GM18951 (cell line): ENCODE measurements at regions not wholly inside any gene's neighbourhood (a gene's known extent, or its start where the extent isn't known, plus 50 kb on each side); places are given as distances from the start of the nearest gene placed in this dataset.
"Not testable (repeated sequence)": the region's sequence is repeated elsewhere in the genome, so short reads cannot be mapped to it uniquely, and the experiment has no call there.

Experiments
- POLR2A ChIP-seq: IDR thresholded peaks from 4 replicates; pipeline ENCODE4 v1.6.1; 2011; ENCODE audit warnings: mild to moderate bottlenecking; ENCODE audit not compliant: insufficient read length, insufficient read depth; ENCODE audit errors: extremely low read depth
- in situ Hi-C: fragments of 300-500 bp; cut with MboI; formaldehyde crosslinking; loops from one replicate; pipeline ENCODE4 v1.12.0; 2022; ENCODE audit warnings: low sequenced_read_pairs, mixed read lengths, inconsistent platforms; ENCODE audit not compliant: unreplicated experiment

DNA sequence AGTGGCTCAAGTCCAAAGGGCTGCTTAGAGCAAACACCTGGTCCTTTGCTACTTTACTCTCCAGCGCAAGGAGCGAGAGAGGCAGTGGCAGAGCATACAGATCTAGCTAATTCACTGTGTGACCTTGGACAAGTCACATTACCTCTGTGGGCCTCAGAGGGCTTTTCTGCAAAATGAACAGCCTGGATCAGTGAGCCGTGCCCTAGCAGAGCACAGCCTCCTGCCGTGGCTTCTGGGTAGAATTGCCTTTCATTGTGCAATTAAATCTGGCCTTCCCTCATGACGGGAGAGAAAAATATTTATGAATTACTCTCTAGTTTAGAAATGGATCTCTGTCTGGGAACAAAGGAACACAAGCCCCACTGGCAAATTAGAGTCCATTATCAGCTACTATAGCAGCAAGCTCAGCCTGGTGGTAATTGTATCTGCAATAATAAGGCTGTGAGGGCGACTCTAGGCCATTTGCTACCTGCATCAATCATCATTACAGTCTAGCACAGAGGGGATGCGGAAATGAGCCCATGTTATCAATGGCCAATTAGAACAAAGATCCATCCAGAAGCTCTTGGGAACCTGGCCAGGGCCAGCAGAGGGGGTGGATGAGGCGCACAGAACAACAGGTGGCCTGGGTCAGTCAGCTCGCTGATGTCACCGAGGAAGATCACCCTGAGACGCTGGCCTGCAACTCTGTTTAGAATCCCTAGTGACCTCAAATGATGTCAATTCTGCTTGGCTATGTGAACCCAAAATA lies 114.2 kb upstream of the LY86 start:
- in situ Hi-C loops: no loop called here

DNA sequence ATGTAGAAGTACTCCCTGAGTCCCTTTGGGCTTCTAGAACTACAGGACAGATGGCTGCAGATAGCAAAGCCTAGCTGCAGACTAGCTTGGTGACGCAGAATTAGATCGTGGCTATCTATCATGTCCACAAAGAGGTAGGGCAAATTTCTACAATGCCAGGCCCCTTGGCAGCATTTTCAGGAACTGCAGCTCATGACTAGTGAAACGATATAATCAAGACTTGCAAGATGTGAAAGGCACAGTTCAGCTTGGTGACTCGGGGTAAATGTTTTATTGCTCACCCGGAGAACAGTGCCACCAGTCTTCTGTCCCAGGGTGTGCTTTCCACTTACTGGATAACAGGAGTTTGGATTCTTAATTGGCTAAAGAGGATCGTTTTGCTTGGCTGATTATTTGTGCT lies 108.7 kb upstream of the LY86 start:
- in situ Hi-C loops: no loop called here

More for the DNA sequence above, 114.2 kb upstream of the LY86 start:
- no peak for TF ChIP-seq POLR2A

DNA sequence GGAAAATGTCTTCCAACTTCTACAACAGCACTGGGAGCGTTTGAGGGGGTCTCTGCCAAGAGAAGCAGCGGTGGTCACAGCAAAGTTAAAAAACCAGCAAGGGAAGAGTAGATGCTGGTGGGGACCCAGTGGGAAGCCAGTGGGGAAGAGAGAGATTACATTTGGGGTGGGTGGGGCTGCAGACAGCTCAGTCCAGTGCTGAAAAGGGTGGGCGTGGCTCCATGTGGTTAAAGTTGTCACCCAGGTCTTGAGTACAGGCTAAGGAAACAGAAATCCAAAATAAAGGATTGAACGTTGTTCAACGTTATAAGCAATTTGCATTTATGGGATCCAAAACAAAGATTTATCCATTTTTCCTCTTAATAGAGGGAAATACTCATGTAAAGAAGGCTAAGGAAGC lies 106.3 kb upstream of the LY86 start:
- no peak for TF ChIP-seq POLR2A
- in situ Hi-C loops: no loop called here

More for the DNA sequence above, 108.7 kb upstream of the LY86 start:
- TF ChIP-seq POLR2A: no peak

DNA sequence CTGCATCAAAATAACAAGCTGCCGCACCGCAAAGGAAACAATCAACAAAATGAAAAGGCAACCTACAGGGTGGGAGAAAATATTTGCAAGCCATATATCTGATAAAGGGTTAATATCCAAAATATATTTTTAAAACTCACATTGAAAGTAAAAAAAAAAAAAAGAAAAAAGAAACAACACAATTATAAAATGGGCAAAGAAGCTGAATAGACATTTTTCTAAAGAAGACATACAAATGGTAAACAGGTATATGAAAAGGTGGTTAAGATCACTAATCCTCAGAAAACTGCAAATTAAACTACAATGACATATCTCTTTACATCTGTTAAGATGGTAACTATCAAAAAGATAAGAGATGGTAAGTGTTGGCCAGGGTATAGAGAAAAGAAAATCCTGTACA lies 105.4 kb upstream of the LY86 start:
- TF ChIP-seq POLR2A: no peak
- in situ Hi-C loops: no loop called here

DNA sequence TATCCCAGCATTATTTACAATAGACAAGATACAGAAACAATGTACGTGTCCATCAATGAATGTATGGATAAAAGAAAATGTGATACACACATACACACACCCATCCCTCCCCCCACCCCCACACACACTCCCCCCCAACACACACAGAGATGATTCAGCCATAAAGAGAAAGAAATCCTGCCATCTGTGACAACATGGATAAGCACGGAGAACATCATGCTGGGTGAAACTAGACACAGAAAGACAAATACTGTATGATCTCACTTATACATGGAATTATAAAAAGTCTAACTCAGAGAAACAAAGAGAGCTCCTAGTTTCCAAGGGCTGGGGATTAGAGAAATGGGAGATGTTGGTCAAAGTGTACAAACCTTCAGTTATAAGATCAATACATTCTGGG lies 104.8 kb upstream of the LY86 start:
- in situ Hi-C loops: no loop called here
- TF ChIP-seq POLR2A: no peak

DNA sequence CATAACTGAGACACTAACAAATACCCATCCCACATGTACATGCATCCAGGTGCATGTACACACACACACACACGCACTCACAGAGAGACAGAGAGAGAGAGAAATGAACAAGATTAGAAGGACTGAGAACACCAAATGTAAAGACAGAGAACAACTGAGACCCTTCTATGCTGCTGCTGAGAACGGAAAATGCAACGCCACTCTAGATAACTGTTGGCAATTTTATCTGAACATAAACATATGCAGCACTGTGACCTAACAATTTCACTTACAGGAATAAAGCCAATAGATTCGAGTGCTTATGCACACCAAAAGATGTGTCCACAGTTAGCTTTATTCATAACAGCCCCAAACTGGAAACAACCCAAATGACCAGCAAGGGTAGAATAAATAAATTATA lies 103.8 kb upstream of the LY86 start:
- no peak for TF ChIP-seq POLR2A
- in situ Hi-C loops: no loop called here

DNA sequence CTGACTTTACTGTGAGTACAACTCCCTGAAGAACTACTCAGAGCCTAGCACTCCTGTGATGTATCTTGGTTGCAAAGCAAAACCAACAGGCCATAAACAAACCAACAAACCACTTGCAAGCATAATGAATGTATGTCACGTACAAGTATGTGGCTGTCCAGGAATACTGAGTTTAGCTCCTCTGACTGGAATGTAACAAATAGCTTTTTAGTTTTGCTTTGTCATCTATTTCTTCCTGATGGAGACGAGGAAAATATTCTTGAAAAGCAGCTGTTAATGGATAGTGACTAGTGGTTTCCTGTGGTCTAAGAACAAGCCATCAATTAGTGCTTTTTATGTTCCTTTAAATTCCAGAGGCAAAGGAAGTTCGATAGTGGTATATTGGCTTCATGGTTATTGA lies 101.9 kb upstream of the LY86 start:
- TF ChIP-seq POLR2A: no peak
- in situ Hi-C loops: no loop called here

- no peak for TF ChIP-seq POLR2A
- in situ Hi-C loops: no loop called here
Observed at GRCh38 chr6:6491761-6492160, 96.8 kb upstream of the LY86 start.

GRCh38 chr6:6492675-6493074 lies 95.8 kb upstream of the LY86 start:
- TF ChIP-seq POLR2A: no peak
- in situ Hi-C loops: no loop called here

DNA sequence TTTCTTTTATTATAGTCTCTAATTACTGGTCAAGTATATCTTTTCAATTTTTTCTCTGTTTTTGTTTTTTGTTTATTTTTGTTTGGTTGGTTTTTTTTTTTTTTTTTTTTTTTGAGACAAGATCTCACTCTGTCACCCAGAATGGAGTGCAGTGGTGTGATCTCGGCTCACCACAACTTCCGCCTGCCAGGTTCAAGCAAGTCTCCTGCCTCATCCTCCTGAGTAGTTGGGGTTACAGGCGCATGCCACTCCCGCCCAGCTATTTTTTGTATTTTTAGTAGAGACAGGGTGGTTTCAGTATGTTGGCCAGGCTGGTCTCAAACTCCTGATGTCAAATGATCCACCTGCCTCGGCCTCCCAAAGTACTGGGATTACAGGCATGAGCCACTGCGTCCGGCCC lies 94.4 kb upstream of the LY86 start:
- in situ Hi-C loops: not testable (repeated sequence)

- no peak for TF ChIP-seq POLR2A
- in situ Hi-C loops: no loop called here
Observed at GRCh38 chr6:6494677-6495076, 93.8 kb upstream of the LY86 start.

DNA sequence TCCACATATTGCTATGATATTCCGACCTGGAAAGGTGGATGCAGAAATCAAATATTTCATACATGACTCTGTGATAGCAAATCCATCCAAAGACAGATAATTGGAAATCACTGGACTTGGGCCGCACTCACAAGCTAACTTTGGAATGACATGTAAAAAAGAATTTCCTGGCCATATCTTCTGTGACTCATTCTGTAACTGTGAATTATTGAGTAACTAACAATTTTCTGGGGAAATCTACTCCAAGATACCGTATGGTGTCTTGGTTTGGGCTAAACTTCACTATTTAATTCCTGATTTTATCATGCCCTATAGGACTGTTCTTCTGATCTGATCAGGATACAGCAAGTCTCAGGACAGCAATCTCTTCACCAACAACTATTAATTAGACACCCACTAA lies 92.7 kb upstream of the LY86 start:
- in situ Hi-C loops: no loop called here
- no peak for TF ChIP-seq POLR2A

DNA sequence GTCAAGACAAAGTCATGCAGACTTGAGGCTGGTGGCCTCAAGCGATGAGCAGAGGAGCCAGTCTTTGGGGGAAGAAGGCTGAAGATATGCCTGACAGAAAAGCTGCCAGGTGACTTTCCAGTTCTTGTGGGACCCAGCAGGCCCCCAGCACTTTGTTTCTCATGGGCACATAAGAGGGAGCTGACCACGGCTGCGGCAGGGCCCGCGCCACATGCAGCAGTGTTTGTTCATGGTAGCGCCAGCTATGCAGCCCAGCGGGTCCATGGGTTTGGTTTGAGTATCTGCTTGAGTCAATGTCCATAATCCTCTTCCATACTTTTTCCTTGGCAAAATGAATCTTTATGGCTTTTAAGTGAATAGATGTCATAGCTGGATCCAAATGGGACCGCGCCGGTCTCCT lies 91.0 kb upstream of the LY86 start:
- in situ Hi-C loops: no loop called here
- TF ChIP-seq POLR2A: no peak

DNA sequence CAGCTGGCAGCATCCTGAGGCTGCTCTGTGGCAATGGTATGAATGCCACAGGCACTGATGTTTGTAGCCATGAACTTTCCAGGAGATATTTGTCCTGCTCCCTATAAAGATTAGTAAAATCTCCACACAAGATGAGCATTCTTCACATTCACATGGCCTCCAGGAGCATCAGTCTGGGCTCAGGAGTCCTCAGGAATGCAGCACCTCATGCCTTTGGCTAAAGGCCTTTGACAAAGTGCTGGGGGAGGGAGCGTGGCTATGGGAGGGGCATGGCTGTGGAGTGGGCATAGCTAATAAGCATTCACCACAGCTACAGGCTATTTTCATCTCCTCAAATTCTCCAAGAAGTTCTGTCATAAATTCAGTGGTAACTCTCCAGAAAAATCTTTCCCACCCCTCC lies 90.5 kb upstream of the LY86 start:
- TF ChIP-seq POLR2A: no peak
- in situ Hi-C loops: no loop called here

GRCh38 chr6:6503191-6503590 lies 85.3 kb upstream of the LY86 start:
- in situ Hi-C loops: no loop called here
- TF ChIP-seq POLR2A: no peak
